ENCODE measurements at regions not wholly inside any gene's neighbourhood (a gene's known extent, or its start where the extent isn't known, plus 50 kb on each side); places are given as distances from the start of the nearest gene placed in this dataset.

DNA sequence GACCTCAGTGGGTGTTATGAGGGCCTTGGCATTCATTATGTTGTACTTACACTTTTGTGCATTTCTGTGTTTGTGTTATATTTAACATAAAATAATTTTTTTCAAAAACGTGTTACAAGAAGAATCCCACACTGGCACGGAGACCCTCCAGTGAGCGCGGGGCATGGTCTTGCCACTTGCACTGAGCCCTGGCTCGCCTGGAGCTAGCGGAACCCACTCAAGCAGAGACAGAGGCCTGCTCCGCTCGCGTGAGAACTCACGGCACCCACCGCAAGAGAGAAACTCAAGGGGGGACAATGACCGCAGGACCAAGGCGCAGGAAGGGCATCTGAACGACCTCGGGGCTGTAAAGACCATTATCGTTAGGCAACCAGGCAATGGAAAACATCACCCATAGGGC lies 248.0 kb upstream of the SOX11 start:
- TF ChIP-seq, protein P1, sequence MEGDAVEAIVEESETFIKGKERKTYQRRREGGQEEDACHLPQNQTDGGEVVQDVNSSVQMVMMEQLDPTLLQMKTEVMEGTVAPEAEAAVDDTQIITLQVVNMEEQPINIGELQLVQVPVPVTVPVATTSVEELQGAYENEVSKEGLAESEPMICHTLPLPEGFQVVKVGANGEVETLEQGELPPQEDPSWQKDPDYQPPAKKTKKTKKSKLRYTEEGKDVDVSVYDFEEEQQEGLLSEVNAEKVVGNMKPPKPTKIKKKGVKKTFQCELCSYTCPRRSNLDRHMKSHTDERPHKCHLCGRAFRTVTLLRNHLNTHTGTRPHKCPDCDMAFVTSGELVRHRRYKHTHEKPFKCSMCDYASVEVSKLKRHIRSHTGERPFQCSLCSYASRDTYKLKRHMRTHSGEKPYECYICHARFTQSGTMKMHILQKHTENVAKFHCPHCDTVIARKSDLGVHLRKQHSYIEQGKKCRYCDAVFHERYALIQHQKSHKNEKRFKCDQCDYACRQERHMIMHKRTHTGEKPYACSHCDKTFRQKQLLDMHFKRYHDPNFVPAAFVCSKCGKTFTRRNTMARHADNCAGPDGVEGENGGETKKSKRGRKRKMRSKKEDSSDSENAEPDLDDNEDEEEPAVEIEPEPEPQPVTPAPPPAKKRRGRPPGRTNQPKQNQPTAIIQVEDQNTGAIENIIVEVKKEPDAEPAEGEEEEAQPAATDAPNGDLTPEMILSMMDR (IDR thresholded peaks at IDR 0.05; ENCODE audit: control insufficient read depth, insufficient read depth, low read depth, low read length, missing control alignments) = no peak
- no peak overlapping the region for H3K4me3 ChIP-seq (ENCODE audit: control insufficient read depth, low read depth, low read length)
- no peak for DNase-seq (ENCODE audit: low read depth)

DNA sequence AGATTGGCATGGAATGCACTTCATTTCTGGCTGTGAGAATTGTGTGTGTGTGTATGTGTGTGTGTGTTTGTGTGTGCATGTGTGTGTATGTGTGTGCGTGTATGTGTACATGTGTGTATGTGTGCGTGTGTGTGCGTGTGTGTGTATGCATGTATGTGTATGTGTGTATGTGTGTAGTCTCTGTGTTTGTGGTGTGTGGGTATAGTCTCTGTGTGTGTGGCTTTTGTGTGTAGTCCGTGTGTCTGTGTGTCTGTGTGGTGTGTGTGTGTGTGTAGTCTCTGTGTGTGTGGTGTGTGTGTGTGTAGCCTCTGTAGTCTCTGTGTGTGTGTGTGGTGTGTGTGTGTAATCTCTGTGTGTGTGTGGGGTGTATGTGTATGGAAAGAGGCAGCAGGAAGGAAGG lies 247.3 kb upstream of the SOX11 start:
- TF ChIP-seq, protein P1 (IDR thresholded peaks at IDR 0.05; ENCODE audit: control insufficient read depth, insufficient read depth, low read depth, low read length, missing control alignments) = no peak
- no peak for DNase-seq (ENCODE audit: low read depth)
- H3K4me3 ChIP-seq (ENCODE audit: control insufficient read depth, low read depth, low read length) = no peak overlapping the region

DNA sequence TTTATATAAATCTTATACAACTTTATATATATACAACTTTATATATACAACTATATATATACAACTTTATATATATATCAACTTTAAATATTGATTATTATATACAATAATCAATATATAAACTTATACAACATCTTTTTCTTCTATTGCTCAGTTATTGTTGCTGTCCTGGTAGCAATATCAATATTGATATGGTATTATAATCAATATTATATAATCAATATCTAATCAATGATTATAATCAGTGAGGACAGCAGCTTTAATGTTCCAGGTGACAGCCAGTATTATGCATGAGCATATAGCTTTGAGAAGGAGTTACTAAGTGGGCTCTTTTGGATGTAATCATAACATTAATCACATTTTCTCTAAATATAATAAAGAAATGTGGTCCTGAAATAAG lies 242.3 kb upstream of the SOX11 start:
- no peak overlapping the region for H3K4me3 ChIP-seq (ENCODE audit: control insufficient read depth, low read depth, low read length)
- TF ChIP-seq, protein P1 (IDR thresholded peaks at IDR 0.05; ENCODE audit: control insufficient read depth, insufficient read depth, low read depth, low read length, missing control alignments) = no peak
- no peak for DNase-seq (ENCODE audit: low read depth)

DNA sequence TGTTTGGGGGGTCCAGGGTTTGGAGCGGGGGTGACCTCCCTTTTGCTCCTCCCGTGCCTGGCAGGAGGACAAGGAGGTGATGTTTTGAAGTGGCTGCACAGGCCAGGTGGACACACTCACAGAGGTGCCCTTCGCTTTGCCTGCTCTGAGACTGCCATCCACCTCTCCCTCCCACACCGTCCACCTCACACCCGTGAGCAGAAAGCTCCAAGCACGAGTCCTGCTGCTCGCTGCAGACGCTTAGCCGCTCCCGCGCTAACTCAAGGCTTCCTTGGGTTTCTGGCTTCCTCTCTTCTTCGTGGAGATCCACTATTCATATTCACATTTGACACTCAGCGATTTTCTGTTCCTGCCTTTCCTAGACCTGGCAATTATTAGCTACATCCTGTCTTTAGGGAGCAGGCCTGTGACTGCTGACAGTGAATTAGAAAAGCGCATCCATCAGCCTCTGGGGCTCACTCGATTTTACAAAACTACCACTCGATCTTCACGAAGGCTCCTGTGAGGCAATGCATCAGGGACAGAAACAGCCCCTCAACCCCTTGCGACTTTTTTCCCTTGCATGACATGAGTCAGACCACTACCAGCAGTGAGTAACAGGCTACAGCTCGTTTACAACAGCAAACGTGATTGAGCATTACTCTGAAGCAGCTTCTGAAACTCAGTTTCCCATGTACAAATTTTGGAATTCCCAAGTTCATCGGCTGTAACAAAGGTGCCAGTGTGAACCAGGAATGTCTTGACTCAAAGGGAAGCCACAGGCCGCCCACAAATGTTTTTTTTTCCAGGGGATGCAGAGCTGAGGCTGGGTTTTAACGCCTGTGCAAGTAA lies 238.7 kb upstream of the SOX11 start:
- DNase-seq (ENCODE audit: low read depth) = no peak
- TF ChIP-seq, protein P1 (IDR thresholded peaks at IDR 0.05; ENCODE audit: control insufficient read depth, insufficient read depth, low read depth, low read length, missing control alignments) = no peak
- H3K4me3 ChIP-seq (ENCODE audit: control insufficient read depth, low read depth, low read length) = no peak overlapping the region

DNA sequence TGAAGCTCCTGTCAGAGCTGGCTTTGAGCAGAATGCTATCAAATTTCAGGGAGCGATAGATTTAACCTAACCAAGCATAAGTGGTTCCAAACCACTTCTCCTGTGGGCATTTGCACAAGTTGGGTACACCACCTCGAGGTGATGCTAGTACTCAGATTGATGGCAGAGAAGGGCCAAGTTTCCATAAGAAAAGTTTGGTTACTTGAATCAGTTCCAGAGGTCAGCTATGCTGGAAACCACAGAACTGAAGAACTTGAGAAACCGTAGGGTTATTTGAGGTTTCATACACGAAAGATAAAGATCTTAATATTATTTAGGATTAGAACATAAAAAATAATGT lies 238.2 kb upstream of the SOX11 start:
- TF ChIP-seq, protein P1 (IDR thresholded peaks at IDR 0.05; ENCODE audit: control insufficient read depth, insufficient read depth, low read depth, low read length, missing control alignments) = no peak
- no peak overlapping the region for H3K4me3 ChIP-seq (ENCODE audit: control insufficient read depth, low read depth, low read length)
- no peak for DNase-seq (ENCODE audit: low read depth)

DNA sequence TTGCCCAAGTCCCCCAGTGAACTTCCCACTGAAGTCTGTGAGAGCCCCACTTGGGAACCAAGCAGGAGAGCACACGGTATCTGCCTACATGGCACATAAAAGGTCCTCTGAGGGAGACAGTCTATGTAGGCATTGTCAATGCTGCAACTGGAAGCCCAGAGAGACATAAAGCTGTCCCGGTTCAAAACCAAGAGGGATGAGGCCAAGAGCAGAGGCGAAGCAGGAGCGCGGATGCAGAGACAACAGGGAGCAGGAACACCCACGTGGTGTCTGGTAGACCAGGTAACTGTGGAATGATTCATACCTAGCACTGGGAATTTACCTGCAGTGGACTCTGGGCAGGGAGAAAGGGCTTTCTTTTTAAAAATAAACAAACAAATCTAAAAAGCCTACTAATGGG lies 233.1 kb upstream of the SOX11 start:
- no peak overlapping the region for H3K4me3 ChIP-seq (ENCODE audit: control insufficient read depth, low read depth, low read length)
- no peak for DNase-seq (ENCODE audit: low read depth)
- TF ChIP-seq, protein P1 (IDR thresholded peaks at IDR 0.05; ENCODE audit: control insufficient read depth, insufficient read depth, low read depth, low read length, missing control alignments) = no peak
